HG03159 (cell line): ENCODE measurements at regions not wholly inside any gene's neighbourhood (a gene's known extent, or its start where the extent isn't known, plus 50 kb on each side); places are given as distances from the start of the nearest gene placed in this dataset.
"Not testable (repeated sequence)": the region's sequence is repeated elsewhere in the genome, so short reads cannot be mapped to it uniquely, and the experiment has no call there.

ENCODE experiments used
- ATAC-seq: cut with Tn5 transposase; IDR thresholded peaks from one replicate; pipeline ENCODE4 v1.9.1; 2021; ENCODE audit warnings: mild to moderate bottlenecking, moderate library complexity; ENCODE audit not compliant: unreplicated experiment

GRCh38 chr3:178096955-178097354 lies 439.3 kb upstream of the KCNMB2 start:
- ATAC-seq, result no peak

GRCh38 chr3:178097576-178097975 lies 438.7 kb upstream of the KCNMB2 start:
- ATAC-seq, result no peak

GRCh38 chr3:178099274-178099673 lies 437.0 kb upstream of the KCNMB2 start:
- no peak for ATAC-seq

- no peak for ATAC-seq
Observed at GRCh38 chr3:178099862-178100261, 436.4 kb upstream of the KCNMB2 start.

GRCh38 chr3:178100908-178101307 lies 435.3 kb upstream of the KCNMB2 start:
- ATAC-seq, result no peak

- ATAC-seq, result no peak
Observed at GRCh38 chr3:178103140-178103539, 433.1 kb upstream of the KCNMB2 start.

- ATAC-seq, result no peak
Observed at GRCh38 chr3:178107804-178108203, 428.4 kb upstream of the KCNMB2 start.

GRCh38 chr3:178109691-178110090 lies 426.5 kb upstream of the KCNMB2 start:
- ATAC-seq, result no peak

- ATAC-seq, result no peak
Observed at GRCh38 chr3:178112134-178112533, 424.1 kb upstream of the KCNMB2 start.

GRCh38 chr3:178112552-178112951 lies 423.7 kb upstream of the KCNMB2 start:
- not testable (repeated sequence) for ATAC-seq

GRCh38 chr3:178117641-178118040 lies 418.6 kb upstream of the KCNMB2 start:
- no peak for ATAC-seq

- not testable (repeated sequence) for ATAC-seq
Observed at GRCh38 chr3:178119608-178120295, 416.5 kb upstream of the KCNMB2 start.

- ATAC-seq, result no peak
Observed at GRCh38 chr3:178120367-178120766, 415.9 kb upstream of the KCNMB2 start.

- ATAC-seq, result no peak
Observed at GRCh38 chr3:178126686-178127085, 409.6 kb upstream of the KCNMB2 start.

- ATAC-seq, result no peak
Observed at GRCh38 chr3:178127221-178127620, 409.0 kb upstream of the KCNMB2 start.

- no peak for ATAC-seq
Observed at GRCh38 chr3:178129109-178129508, 407.1 kb upstream of the KCNMB2 start.

- ATAC-seq, result no peak
Observed at GRCh38 chr3:178131801-178132200, 404.4 kb upstream of the KCNMB2 start.

GRCh38 chr3:178137206-178137605 lies 399.0 kb upstream of the KCNMB2 start:
- ATAC-seq, result no peak

- no peak for ATAC-seq
Observed at GRCh38 chr3:178137831-178138230, 398.4 kb upstream of the KCNMB2 start.

GRCh38 chr3:178139116-178139515 lies 397.1 kb upstream of the KCNMB2 start:
- no peak for ATAC-seq

- no peak for ATAC-seq
Observed at GRCh38 chr3:178140531-178141304, 395.5 kb upstream of the KCNMB2 start.

GRCh38 chr3:178141305-178141684 lies 394.9 kb upstream of the KCNMB2 start:
- not testable (repeated sequence) for ATAC-seq
